Peyer's patch (tissue), 4 donors: ENCODE measurements at regions not wholly inside any gene's neighbourhood (a gene's known extent, or its start where the extent isn't known, plus 50 kb on each side); places are given as distances from the start of the nearest gene placed in this dataset.

Experiments
- POLR2A ChIP-seq, 2 donors: fragments of 450-650 bp; IDR thresholded peaks; one replicate each; pipeline ENCODE4 v1.5.1; 2017; ENCODE audit warnings: antibody characterized with exemption in 2 of 2, mild to moderate bottlenecking in 2 of 2, moderate library complexity in 2 of 2
- TF ChIP-seq, protein P1 (sequence below), 6 experiments: fragments of 450-650 bp in 4 of 6; fragments of 200-600 bp in 2 of 6; sonication (generic) in 1 of 6; IDR thresholded peaks; one replicate each; pipeline ENCODE4 v1.5.1; 2017 to 2019; ENCODE audit warnings: antibody characterized with exemption in 6 of 6, mild to moderate bottlenecking in 3 of 6, moderate library complexity in 1 of 6

- TF ChIP-seq, protein P1, sequence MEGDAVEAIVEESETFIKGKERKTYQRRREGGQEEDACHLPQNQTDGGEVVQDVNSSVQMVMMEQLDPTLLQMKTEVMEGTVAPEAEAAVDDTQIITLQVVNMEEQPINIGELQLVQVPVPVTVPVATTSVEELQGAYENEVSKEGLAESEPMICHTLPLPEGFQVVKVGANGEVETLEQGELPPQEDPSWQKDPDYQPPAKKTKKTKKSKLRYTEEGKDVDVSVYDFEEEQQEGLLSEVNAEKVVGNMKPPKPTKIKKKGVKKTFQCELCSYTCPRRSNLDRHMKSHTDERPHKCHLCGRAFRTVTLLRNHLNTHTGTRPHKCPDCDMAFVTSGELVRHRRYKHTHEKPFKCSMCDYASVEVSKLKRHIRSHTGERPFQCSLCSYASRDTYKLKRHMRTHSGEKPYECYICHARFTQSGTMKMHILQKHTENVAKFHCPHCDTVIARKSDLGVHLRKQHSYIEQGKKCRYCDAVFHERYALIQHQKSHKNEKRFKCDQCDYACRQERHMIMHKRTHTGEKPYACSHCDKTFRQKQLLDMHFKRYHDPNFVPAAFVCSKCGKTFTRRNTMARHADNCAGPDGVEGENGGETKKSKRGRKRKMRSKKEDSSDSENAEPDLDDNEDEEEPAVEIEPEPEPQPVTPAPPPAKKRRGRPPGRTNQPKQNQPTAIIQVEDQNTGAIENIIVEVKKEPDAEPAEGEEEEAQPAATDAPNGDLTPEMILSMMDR (IDR thresholded peaks at IDR 0.05): no peak
- no peak for TF ChIP-seq POLR2A (IDR thresholded peaks at IDR 0.05)
These were observed 380.6 kb downstream of the TBC1D4 start for GRCh38 chr13:75101348-75101747.
